ENCODE measurements at regions not wholly inside any gene's neighbourhood (a gene's known extent, or its start where the extent isn't known, plus 50 kb on each side); places are given as distances from the start of the nearest gene placed in this dataset.

- Mint-ChIP-seq H3K4me1 (ENCODE audit: unreplicated experiment) (no peaks in the 10 kb centered on the region), H3K9me3 (ENCODE audit: unreplicated experiment) (peaks cover 4% of the 10 kb centered on the region), H3K4me3 (ENCODE audit: unreplicated experiment) (no peak overlapping the region), H3K27ac (ENCODE audit: unreplicated experiment) (no peak overlapping the region), H3K36me3 (ENCODE audit: unreplicated experiment) (no peaks in the 10 kb centered on the region), H3K27me3 (ENCODE audit: unreplicated experiment) (peaks cover 9% of the 10 kb centered on the region)
- DNase-seq (ENCODE audit: extremely low spot score, unreplicated experiment): no peak
- TF ChIP-seq, protein P1, sequence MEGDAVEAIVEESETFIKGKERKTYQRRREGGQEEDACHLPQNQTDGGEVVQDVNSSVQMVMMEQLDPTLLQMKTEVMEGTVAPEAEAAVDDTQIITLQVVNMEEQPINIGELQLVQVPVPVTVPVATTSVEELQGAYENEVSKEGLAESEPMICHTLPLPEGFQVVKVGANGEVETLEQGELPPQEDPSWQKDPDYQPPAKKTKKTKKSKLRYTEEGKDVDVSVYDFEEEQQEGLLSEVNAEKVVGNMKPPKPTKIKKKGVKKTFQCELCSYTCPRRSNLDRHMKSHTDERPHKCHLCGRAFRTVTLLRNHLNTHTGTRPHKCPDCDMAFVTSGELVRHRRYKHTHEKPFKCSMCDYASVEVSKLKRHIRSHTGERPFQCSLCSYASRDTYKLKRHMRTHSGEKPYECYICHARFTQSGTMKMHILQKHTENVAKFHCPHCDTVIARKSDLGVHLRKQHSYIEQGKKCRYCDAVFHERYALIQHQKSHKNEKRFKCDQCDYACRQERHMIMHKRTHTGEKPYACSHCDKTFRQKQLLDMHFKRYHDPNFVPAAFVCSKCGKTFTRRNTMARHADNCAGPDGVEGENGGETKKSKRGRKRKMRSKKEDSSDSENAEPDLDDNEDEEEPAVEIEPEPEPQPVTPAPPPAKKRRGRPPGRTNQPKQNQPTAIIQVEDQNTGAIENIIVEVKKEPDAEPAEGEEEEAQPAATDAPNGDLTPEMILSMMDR (IDR thresholded peaks at IDR 0.05): no peak
These were observed 55.4 kb downstream of the GSX1 start for GRCh38 chr13:27847669-27848068.

GRCh38 chr13:27851096-27851850 lies 59.0 kb downstream of the GSX1 start:
- no peaks in the 10 kb centered on the region for H3K9me3 Mint-ChIP-seq (ENCODE audit: unreplicated experiment)
- H3K36me3 Mint-ChIP-seq (ENCODE audit: unreplicated experiment): no peaks in the 10 kb centered on the region
- H3K4me3 Mint-ChIP-seq (ENCODE audit: unreplicated experiment): no peak overlapping the region
- no peaks in the 10 kb centered on the region for H3K4me1 Mint-ChIP-seq (ENCODE audit: unreplicated experiment)
- TF ChIP-seq, protein P1 (IDR thresholded peaks at IDR 0.05): no peak
- H3K27ac Mint-ChIP-seq (ENCODE audit: unreplicated experiment): no peak overlapping the region
- peaks cover 6% of the 10 kb centered on the region for H3K27me3 Mint-ChIP-seq (ENCODE audit: unreplicated experiment)
- DNase-seq (ENCODE audit: extremely low spot score, unreplicated experiment): no peak

- no peak overlapping the region for H3K4me3 Mint-ChIP-seq (ENCODE audit: unreplicated experiment)
- peaks cover 3% of the 10 kb centered on the region for H3K27me3 Mint-ChIP-seq (ENCODE audit: unreplicated experiment)
- H3K9me3 Mint-ChIP-seq (ENCODE audit: unreplicated experiment): no peaks in the 10 kb centered on the region
- no peaks in the 10 kb centered on the region for H3K4me1 Mint-ChIP-seq (ENCODE audit: unreplicated experiment)
- H3K36me3 Mint-ChIP-seq (ENCODE audit: unreplicated experiment): no peaks in the 10 kb centered on the region
- TF ChIP-seq, protein P1 (IDR thresholded peaks at IDR 0.05): no peak
- no peak for DNase-seq (ENCODE audit: extremely low spot score, unreplicated experiment)
- no peak overlapping the region for H3K27ac Mint-ChIP-seq (ENCODE audit: unreplicated experiment)
These were observed 60.2 kb downstream of the GSX1 start for GRCh38 chr13:27852491-27852890.

DNA sequence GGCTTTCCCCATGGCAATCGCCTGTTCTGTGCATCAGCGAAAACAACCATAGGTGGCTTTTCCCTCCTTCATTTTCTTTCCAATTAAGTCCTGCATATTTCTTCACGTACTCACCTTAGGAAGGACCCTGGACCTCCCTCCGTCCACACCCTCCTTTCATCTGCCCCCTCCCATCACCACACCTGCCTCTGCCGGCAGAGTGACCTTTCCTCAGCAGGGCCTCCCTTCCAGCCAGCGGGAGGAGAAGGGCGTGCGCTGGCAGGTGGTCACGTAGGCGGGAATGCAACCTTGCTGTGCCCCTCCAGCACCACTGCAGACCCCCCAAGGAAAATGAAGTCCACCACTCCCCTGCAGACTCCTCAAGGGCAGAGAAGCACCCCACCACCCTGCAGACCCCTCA lies 61.1 kb downstream of the GSX1 start:
- TF ChIP-seq, protein P1 (IDR thresholded peaks at IDR 0.05): no peak
- H3K27ac Mint-ChIP-seq (ENCODE audit: unreplicated experiment): no peak overlapping the region
- H3K4me3 Mint-ChIP-seq (ENCODE audit: unreplicated experiment): no peak overlapping the region
- no peaks in the 10 kb centered on the region for H3K9me3 Mint-ChIP-seq (ENCODE audit: unreplicated experiment)
- no peak for DNase-seq (ENCODE audit: extremely low spot score, unreplicated experiment)
- no peaks in the 10 kb centered on the region for H3K36me3 Mint-ChIP-seq (ENCODE audit: unreplicated experiment)
- peaks cover 3% of the 10 kb centered on the region for H3K27me3 Mint-ChIP-seq (ENCODE audit: unreplicated experiment)
- no peaks in the 10 kb centered on the region for H3K4me1 Mint-ChIP-seq (ENCODE audit: unreplicated experiment)

GRCh38 chr13:27853861-27854260 lies 61.6 kb downstream of the GSX1 start:
- Mint-ChIP-seq H3K27ac (ENCODE audit: unreplicated experiment) (no peak overlapping the region), H3K4me3 (ENCODE audit: unreplicated experiment) (no peak overlapping the region), H3K9me3 (ENCODE audit: unreplicated experiment) (no peaks in the 10 kb centered on the region), H3K4me1 (ENCODE audit: unreplicated experiment) (no peaks in the 10 kb centered on the region), H3K36me3 (ENCODE audit: unreplicated experiment) (no peaks in the 10 kb centered on the region), H3K27me3 (ENCODE audit: unreplicated experiment) (peaks cover 3% of the 10 kb centered on the region)
- no peak for DNase-seq (ENCODE audit: extremely low spot score, unreplicated experiment)
- TF ChIP-seq, protein P1 (IDR thresholded peaks at IDR 0.05): no peak
